ENCODE measurements at regions not wholly inside any gene's neighbourhood (a gene's known extent, or its start where the extent isn't known, plus 50 kb on each side); places are given as distances from the start of the nearest gene placed in this dataset.
"Not testable (repeated sequence)": the region's sequence is repeated elsewhere in the genome, so short reads cannot be mapped to it uniquely, and the experiment has no call there.

GRCh38 chr14:58912287-58912686 is 274.5 kb downstream of the DACT1 start:
- DNase-seq: no peak

GRCh38 chr14:58912799-58913432 is 275.2 kb downstream of the DACT1 start:
- no peak for DNase-seq

GRCh38 chr14:58914279-58914855 is 274.1 kb upstream of the DAAM1 start:
- DNase-seq: no peak

- no peak for DNase-seq
These were observed 272.8 kb upstream of the DAAM1 start for GRCh38 chr14:58915646-58916045.

GRCh38 chr14:58918066-58918738 is 270.3 kb upstream of the DAAM1 start:
- DNase-seq: no peak

- no peak for DNase-seq
These were observed 269.2 kb upstream of the DAAM1 start for GRCh38 chr14:58919217-58919616.

GRCh38 chr14:58920230-58920629 is 268.2 kb upstream of the DAAM1 start:
- no peak for DNase-seq

- DNase-seq: not testable (repeated sequence)
These were observed 266.1 kb upstream of the DAAM1 start for GRCh38 chr14:58922201-58922940.

GRCh38 chr14:58923751-58924405 is 264.6 kb upstream of the DAAM1 start:
- DNase-seq: no peak

GRCh38 chr14:58941629-58942028 is 246.8 kb upstream of the DAAM1 start:
- DNase-seq: no peak

GRCh38 chr14:58942516-58942915 is 246.0 kb upstream of the DAAM1 start:
- no peak for DNase-seq

- peak; percentile 43 for DNase-seq
These were observed 244.0 kb upstream of the DAAM1 start for GRCh38 chr14:58944343-58944967.

- no peak for DNase-seq
These were observed 243.5 kb upstream of the DAAM1 start for GRCh38 chr14:58944968-58945356.

GRCh38 chr14:58946431-58946830 is 242.0 kb upstream of the DAAM1 start:
- DNase-seq: peak; percentile 60

GRCh38 chr14:58947156-58947555 is 241.3 kb upstream of the DAAM1 start:
- DNase-seq: no peak

GRCh38 chr14:58947814-58948445 is 240.5 kb upstream of the DAAM1 start:
- peak; percentile 89 for DNase-seq

GRCh38 chr14:58950555-58950954 is 237.9 kb upstream of the DAAM1 start:
- no peak for DNase-seq

- no peak for DNase-seq
These were observed 237.3 kb upstream of the DAAM1 start for GRCh38 chr14:58951143-58951542.

GRCh38 chr14:58954052-58954451 is 234.4 kb upstream of the DAAM1 start:
- DNase-seq: no peak

GRCh38 chr14:58954901-58955861 is 233.3 kb upstream of the DAAM1 start:
- DNase-seq: peak; percentile 51

Data from femur (tissue), 1 donor.